RWPE2 (cell line): ENCODE measurements at regions not wholly inside any gene's neighbourhood (a gene's known extent, or its start where the extent isn't known, plus 50 kb on each side); places are given as distances from the start of the nearest gene placed in this dataset.
A peak's percentile ranks its signal among the peaks of the same experiment; 100 is the strongest.

Experiments used
- ATAC-seq: fragments of 200-7000 bp; cut with Tn5 transposase; 3 replicates; pipeline ENCODE4 v1.9.1; 2021; ENCODE audit warnings: low read depth
- DNase-seq: peaks from one replicate; pipeline ENCODE4 v3.0.0-alpha.2; 2020; ENCODE audit warnings: low spot score
- H3K27ac ChIP-seq: fragments of 450-650 bp; 2 replicates; pipeline ENCODE4 v1.5.1; 2017; ENCODE audit warnings: mild to moderate bottlenecking; ENCODE audit not compliant: poor library complexity, severe bottlenecking
- H3K27me3 ChIP-seq: fragments of 250-450 bp; sonication (Bioruptor Pico); 2 replicates; pipeline ENCODE4 v1.5.1; 2021; ENCODE audit warnings: mild to moderate bottlenecking, moderate library complexity; ENCODE audit not compliant: insufficient read depth, poor library complexity, severe bottlenecking
- H3K36me3 ChIP-seq: fragments of 250-450 bp; sonication (Bioruptor Pico); 2 replicates; pipeline ENCODE4 v1.5.1; 2020; ENCODE audit warnings: low read depth, mild to moderate bottlenecking, moderate library complexity
- H3K4me1 ChIP-seq: fragments of 250-450 bp; sonication (Bioruptor Pico); 2 replicates; pipeline ENCODE4 v1.5.1; 2021; ENCODE audit warnings: mild to moderate bottlenecking, moderate library complexity; ENCODE audit not compliant: insufficient read depth, poor library complexity, severe bottlenecking
- H3K4me3 ChIP-seq: fragments of 250-450 bp; sonication (Bioruptor Pico); 2 replicates; pipeline ENCODE4 v1.5.1; 2021; ENCODE audit warnings: mild to moderate bottlenecking, moderate library complexity; ENCODE audit not compliant: severe bottlenecking
- H3K9me3 ChIP-seq: fragments of 250-450 bp; sonication (Bioruptor Pico); 2 replicates; pipeline ENCODE4 v1.5.1; 2021; ENCODE audit warnings: mild to moderate bottlenecking, moderate library complexity; ENCODE audit not compliant: severe bottlenecking
- TF ChIP-seq, protein P1 (sequence below): fragments of 450-650 bp; IDR thresholded peaks from one replicate; pipeline ENCODE4 v1.5.1; 2017; ENCODE audit warnings: mild to moderate bottlenecking, moderate library complexity; ENCODE audit not compliant: poor library complexity, severe bottlenecking

DNA sequence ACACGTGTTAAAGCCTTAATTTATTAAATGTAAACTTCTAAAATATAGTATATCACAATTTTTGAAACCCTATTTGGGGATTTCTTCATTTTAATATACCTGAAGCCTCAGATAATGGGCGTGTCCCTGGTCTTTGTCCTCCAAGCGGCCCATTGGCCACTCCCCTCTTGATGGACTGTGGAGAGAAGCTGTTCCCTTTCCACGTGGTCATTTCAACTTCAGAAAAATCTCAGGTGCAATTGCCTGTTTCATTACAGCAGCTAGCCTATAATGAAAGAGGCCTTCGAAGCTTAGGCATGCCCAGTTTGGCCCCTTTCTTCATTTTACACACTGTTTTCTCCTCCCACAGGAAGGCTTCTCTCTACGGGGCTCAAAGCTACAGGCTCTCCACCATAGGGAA, 131.4 kb upstream of the ARHGAP5 start:
- Histone ChIP-seq H3K4me3 (no peak overlapping the region), H3K27ac (no peak overlapping the region), H3K36me3 (no peaks in the 10 kb centered on the region), H3K9me3 (no peaks in the 10 kb centered on the region), H3K4me1 (peaks cover 50% of the 10 kb centered on the region), H3K27me3 (no peaks in the 10 kb centered on the region)
- TF ChIP-seq, protein P1, sequence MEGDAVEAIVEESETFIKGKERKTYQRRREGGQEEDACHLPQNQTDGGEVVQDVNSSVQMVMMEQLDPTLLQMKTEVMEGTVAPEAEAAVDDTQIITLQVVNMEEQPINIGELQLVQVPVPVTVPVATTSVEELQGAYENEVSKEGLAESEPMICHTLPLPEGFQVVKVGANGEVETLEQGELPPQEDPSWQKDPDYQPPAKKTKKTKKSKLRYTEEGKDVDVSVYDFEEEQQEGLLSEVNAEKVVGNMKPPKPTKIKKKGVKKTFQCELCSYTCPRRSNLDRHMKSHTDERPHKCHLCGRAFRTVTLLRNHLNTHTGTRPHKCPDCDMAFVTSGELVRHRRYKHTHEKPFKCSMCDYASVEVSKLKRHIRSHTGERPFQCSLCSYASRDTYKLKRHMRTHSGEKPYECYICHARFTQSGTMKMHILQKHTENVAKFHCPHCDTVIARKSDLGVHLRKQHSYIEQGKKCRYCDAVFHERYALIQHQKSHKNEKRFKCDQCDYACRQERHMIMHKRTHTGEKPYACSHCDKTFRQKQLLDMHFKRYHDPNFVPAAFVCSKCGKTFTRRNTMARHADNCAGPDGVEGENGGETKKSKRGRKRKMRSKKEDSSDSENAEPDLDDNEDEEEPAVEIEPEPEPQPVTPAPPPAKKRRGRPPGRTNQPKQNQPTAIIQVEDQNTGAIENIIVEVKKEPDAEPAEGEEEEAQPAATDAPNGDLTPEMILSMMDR: no peak
- no peak for ATAC-seq
- no peak for DNase-seq

DNA sequence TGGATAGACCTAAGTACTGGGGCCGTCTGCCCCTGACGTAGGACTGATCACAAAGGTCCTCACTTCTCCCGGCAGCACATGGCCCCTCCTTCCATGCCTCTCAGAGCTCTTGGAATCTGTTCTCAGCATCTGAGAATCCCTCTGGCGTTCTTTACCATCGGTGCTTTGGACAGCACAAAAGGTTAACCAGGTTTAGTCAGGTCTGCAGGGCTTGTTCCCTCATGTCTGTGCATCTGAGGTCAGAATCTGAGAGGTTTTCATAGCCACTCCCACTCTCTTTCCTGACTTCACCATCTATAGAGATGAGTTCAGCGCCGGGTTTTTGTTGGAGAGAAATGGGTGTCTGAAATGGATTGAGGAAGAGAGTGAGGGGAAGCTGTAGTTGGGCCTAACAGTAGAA, 130.0 kb upstream of the ARHGAP5 start:
- TF ChIP-seq, protein P1: no peak
- no peak for DNase-seq
- Histone ChIP-seq H3K27me3 (no peaks in the 10 kb centered on the region), H3K4me1 (peaks cover 54% of the 10 kb centered on the region), H3K4me3 (no peak overlapping the region), H3K36me3 (no peaks in the 10 kb centered on the region), H3K27ac (peak overlapping the region; percentile 51), H3K9me3 (no peaks in the 10 kb centered on the region)
- peak; percentile 70 for ATAC-seq

DNA sequence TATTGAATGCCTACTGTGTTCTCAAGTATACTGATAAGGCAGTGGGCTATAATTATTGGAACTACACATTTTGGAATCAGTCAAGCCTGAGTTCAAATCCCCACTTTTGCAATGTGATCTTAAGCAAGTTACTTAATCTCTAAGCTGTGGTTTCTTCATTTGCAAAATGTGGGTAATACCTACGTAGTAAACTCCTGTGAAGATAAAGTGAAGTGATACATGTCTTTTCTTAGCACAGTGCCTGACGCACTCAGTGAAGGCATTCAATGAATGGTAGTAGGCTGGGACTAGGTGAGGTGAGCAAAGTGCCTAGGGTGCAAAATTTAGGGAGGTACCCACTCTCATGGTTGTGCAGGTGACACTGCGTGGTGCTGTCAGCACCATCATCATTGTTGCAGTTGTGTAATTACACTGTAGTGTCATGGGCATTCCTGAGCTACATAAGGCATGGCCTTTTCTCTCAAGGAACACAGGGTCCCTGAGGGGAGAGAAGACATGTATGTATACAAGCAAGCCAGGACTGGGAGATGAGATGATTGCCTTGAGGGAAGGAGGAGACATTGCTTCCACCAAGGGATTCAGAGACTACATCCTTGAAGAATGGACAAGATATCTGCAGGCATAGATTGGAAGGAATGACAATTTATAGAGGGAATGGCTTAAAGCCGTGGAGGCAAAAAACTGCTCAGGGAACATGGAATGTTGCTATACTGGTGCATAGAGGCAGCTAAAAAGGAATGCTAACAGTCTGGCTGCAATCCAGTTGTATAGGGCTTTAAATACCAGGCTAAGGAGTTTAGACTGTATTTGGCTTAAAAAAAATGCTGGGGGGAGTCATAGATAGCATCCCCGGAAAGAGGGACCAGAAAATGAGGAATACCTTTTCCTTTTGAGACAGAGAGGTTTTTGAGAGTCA, 129.2 kb upstream of the ARHGAP5 start:
- TF ChIP-seq, protein P1: no peak
- no peak for DNase-seq
- H3K4me3 ChIP-seq: no peak overlapping the region
- H3K9me3 ChIP-seq: no peaks in the 10 kb centered on the region
- no peaks in the 10 kb centered on the region for H3K36me3 ChIP-seq
- peak overlapping the region; percentile 51 for H3K27ac ChIP-seq
- no peaks in the 10 kb centered on the region for H3K27me3 ChIP-seq
- ATAC-seq: no peak
- H3K4me1 ChIP-seq: peaks cover 54% of the 10 kb centered on the region

DNA sequence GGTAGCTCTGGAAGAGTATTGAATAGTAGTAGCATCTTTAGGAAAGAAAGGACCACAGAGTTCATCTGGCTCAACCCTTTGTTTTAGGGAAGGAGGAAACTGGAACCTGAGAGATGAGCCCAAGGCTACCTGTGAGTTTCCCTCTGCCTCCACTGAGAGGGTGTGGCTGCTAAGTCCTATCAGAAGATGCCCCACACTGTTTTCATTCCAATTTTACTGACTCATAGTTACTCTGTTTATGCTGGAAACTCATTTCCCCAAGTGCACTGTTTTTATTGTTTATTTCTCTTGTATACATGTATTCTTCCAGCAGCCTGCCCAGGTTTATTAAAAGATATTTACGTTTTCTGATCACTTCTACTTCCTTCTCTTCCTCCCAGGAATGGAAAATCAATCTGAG, 127.4 kb upstream of the ARHGAP5 start:
- Histone ChIP-seq H3K27me3 (no peaks in the 10 kb centered on the region), H3K4me1 (peaks cover 54% of the 10 kb centered on the region), H3K9me3 (no peaks in the 10 kb centered on the region), H3K36me3 (no peaks in the 10 kb centered on the region), H3K27ac (peak overlapping the region; percentile 36), H3K4me3 (no peak overlapping the region)
- DNase-seq (no peak), ATAC-seq (peak; percentile 86)
- TF ChIP-seq, protein P1: no peak

DNA sequence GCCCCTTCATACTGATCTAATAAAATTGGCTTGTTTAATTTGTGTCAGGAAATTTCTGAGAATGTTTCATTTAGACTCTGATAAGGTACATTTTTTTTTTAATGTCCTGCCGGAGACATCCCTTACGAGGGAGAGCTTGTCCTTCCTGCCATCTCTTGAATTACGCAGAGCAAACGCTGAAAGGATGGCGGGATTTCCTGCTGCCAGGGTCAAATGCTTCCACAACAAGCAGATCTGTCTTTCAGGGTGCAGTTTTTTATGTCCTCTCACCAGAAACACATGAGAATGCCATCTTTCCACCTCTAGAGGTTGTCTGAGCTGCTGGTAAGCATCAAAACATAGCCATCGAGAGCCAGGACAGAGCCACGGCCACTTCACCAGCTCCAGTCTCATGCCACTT, 126.8 kb upstream of the ARHGAP5 start:
- H3K27me3 ChIP-seq: no peaks in the 10 kb centered on the region
- H3K27ac ChIP-seq: peak overlapping the region; percentile 36
- peaks cover 48% of the 10 kb centered on the region for H3K4me1 ChIP-seq
- H3K36me3 ChIP-seq: no peaks in the 10 kb centered on the region
- no peak for ATAC-seq
- TF ChIP-seq, protein P1: no peak
- no peak overlapping the region for H3K4me3 ChIP-seq
- no peaks in the 10 kb centered on the region for H3K9me3 ChIP-seq
- no peak for DNase-seq
